Gastroesophageal sphincter (tissue), 3 donors: ENCODE measurements at regions not wholly inside any gene's neighbourhood (a gene's known extent, or its start where the extent isn't known, plus 50 kb on each side); places are given as distances from the start of the nearest gene placed in this dataset.

ENCODE experiments used
- EP300 ChIP-seq: sonication (generic); formaldehyde crosslinking; IDR thresholded peaks from one replicate; pipeline ENCODE4 v1.6.1; 2017; ENCODE audit warnings: antibody characterized with exemption, mild to moderate bottlenecking
- POLR2A ChIP-seq, 2 donors: fragments of 450-650 bp; IDR thresholded peaks; one replicate each; pipeline ENCODE4 v1.6.1; 2017; ENCODE audit warnings: antibody characterized with exemption in 2 of 2, mild to moderate bottlenecking in 2 of 2, moderate library complexity in 1 of 2
- POLR2AphosphoS5 ChIP-seq: sonication (generic); formaldehyde crosslinking; IDR thresholded peaks from one replicate; pipeline ENCODE4 v1.6.1; 2017; ENCODE audit warnings: antibody characterized with exemption
- TF ChIP-seq, protein P1 (sequence below), 4 experiments: fragments of 200-600 bp in 2 of 4; fragments of 450-650 bp in 2 of 4; sonication (generic) in 1 of 4; IDR thresholded peaks; one replicate each; pipeline ENCODE4 v1.5.1; 2017 to 2019; ENCODE audit warnings: antibody characterized with exemption in 4 of 4, mild to moderate bottlenecking in 2 of 4, moderate library complexity in 2 of 4

DNA sequence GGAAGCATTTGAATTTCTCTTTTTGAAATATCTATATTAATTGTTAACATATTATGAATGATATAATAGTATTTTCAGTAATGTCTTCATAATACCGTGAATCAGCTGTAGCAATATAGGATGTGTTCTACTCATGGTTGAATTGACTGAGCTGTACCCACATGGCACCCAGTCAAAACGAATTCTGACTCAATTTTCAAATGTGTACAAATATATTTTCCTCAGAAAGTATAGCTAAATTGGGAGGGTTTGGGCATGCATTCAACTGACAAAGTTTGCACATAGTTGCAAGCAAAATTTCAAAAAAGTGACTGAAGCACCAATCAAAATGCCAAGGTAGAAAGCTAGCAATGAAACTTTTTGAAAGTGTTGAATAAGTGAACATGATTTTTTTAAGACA is 188.9 kb downstream of the NAF1 start:
- TF ChIP-seq, protein P1, sequence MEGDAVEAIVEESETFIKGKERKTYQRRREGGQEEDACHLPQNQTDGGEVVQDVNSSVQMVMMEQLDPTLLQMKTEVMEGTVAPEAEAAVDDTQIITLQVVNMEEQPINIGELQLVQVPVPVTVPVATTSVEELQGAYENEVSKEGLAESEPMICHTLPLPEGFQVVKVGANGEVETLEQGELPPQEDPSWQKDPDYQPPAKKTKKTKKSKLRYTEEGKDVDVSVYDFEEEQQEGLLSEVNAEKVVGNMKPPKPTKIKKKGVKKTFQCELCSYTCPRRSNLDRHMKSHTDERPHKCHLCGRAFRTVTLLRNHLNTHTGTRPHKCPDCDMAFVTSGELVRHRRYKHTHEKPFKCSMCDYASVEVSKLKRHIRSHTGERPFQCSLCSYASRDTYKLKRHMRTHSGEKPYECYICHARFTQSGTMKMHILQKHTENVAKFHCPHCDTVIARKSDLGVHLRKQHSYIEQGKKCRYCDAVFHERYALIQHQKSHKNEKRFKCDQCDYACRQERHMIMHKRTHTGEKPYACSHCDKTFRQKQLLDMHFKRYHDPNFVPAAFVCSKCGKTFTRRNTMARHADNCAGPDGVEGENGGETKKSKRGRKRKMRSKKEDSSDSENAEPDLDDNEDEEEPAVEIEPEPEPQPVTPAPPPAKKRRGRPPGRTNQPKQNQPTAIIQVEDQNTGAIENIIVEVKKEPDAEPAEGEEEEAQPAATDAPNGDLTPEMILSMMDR (IDR thresholded peaks at IDR 0.05), result no peak
- TF ChIP-seq EP300 (no peak), POLR2AphosphoS5 (no peak), POLR2A (IDR thresholded peaks at IDR 0.05) (no peak)
